Keratinocyte (primary cell): ENCODE measurements at regions not wholly inside any gene's neighbourhood (a gene's known extent, or its start where the extent isn't known, plus 50 kb on each side); places are given as distances from the start of the nearest gene placed in this dataset.
A peak's percentile ranks its signal among the peaks of the same experiment; 100 is the strongest.

Experiments
- DNase-seq: peaks from one replicate; pipeline ENCODE4 v3.0.0-alpha.2; 2011; ENCODE audit warnings: low read depth, missing footprints, low spot score
- FAIRE-seq: peaks from 2 replicates; lab custom pipeline; 2011; peaks lifted over from hg19 to GRCh38; lab: Jason Lieb, UNC
- H2AFZ ChIP-seq: 2 replicates; pipeline ENCODE4 v1.6.0; 2012; ENCODE audit warnings: low read length, control low read depth, inconsistent platforms; ENCODE audit not compliant: control insufficient read depth
- H3K27ac ChIP-seq: 2 replicates; pipeline ENCODE4 v1.5.1; 2011; ENCODE audit warnings: low read length; ENCODE audit not compliant: control insufficient read depth, insufficient read depth
- H3K27me3 ChIP-seq: 3 replicates; pipeline ENCODE4 v1.6.0; 2011; ENCODE audit warnings: low read length; ENCODE audit not compliant: control insufficient read depth, insufficient read depth; ENCODE audit errors: extremely low read depth
- H3K36me3 ChIP-seq, 2 experiments: 2 replicates in 1 of 2; 3 replicates in 1 of 2; pipeline ENCODE4 v1.5.1; 2011; ENCODE audit warnings: low read length in 2 of 2, mild to moderate bottlenecking in 1 of 2; ENCODE audit not compliant: control insufficient read depth in 2 of 2, insufficient read depth in 2 of 2; ENCODE audit errors: extremely low read depth in 1 of 2
- H3K4me1 ChIP-seq: 3 replicates; pipeline ENCODE4 v1.5.1; 2011; ENCODE audit warnings: low read length; ENCODE audit not compliant: control insufficient read depth, insufficient read depth; ENCODE audit errors: extremely low read depth
- H3K4me2 ChIP-seq: 3 replicates; pipeline ENCODE4 v1.6.0; 2011; ENCODE audit warnings: low read depth, low read length; ENCODE audit not compliant: control insufficient read depth, insufficient read depth; ENCODE audit errors: extremely low read depth
- H3K4me3 ChIP-seq, 3 experiments: fragments of 200-600 bp in 1 of 3; sonication (generic) in 1 of 3; 2 replicates in 2 of 3; 3 replicates in 1 of 3; pipeline ENCODE4 v1.5.1; 2011 to 2016; ENCODE audit warnings: low read length in 3 of 3, mild to moderate bottlenecking in 3 of 3, control low read depth in 2 of 3, inconsistent platforms in 1 of 3, low read depth in 1 of 3, mixed read lengths in 1 of 3, mixed run types in 1 of 3, moderate library complexity in 1 of 3; ENCODE audit not compliant: control insufficient read depth in 2 of 3, insufficient read depth in 2 of 3; ENCODE audit errors: extremely low read depth in 1 of 3
- H3K79me2 ChIP-seq: 2 replicates; pipeline ENCODE4 v1.6.0; 2012; ENCODE audit warnings: low read length; ENCODE audit not compliant: control insufficient read depth, insufficient read depth
- H3K9ac ChIP-seq: 3 replicates; pipeline ENCODE4 v1.6.0; 2011; ENCODE audit warnings: low read length; ENCODE audit not compliant: control insufficient read depth, insufficient read depth; ENCODE audit errors: extremely low read depth
- H3K9me1 ChIP-seq: 3 replicates; pipeline ENCODE4 v1.6.0; 2011; ENCODE audit warnings: low read length; ENCODE audit not compliant: control insufficient read depth, insufficient read depth; ENCODE audit errors: extremely low read depth
- H3K9me3 ChIP-seq: 2 replicates; pipeline ENCODE4 v1.5.1; 2012; ENCODE audit warnings: low read depth, low read length; ENCODE audit not compliant: control insufficient read depth
- H4K20me1 ChIP-seq: 3 replicates; pipeline ENCODE4 v1.6.0; 2011; ENCODE audit warnings: low read length; ENCODE audit not compliant: control insufficient read depth, insufficient read depth; ENCODE audit errors: extremely low read depth
- EZH2 ChIP-seq: IDR thresholded peaks from one replicate; pipeline ENCODE4 v1.6.1; 2012; ENCODE audit warnings: inconsistent platforms, mild to moderate bottlenecking, low read length, moderate library complexity
- dilution Hi-C: fragments of 300-500 bp; cut with MboI; formaldehyde crosslinking; loops from one replicate; pipeline ENCODE4 v1.7.0; 2020; ENCODE audit warnings: low sequenced_read_pairs; ENCODE audit not compliant: extremely low pct_ligation_motif_present
- TF ChIP-seq, protein P1 (sequence below), 3 experiments: IDR thresholded peaks in 1 of 3; conservative IDR thresholded peaks in 1 of 3; optimal IDR thresholded peaks in 1 of 3; 2 replicates in 2 of 3; 3 replicates in 1 of 3; pipeline versions ENCODE3 to v1.5.1; 2011; ENCODE audit warnings: low read length in 3 of 3, mild to moderate bottlenecking in 3 of 3, moderate library complexity in 2 of 3, control low read depth in 1 of 3, inconsistent platforms in 1 of 3; ENCODE audit not compliant: insufficient read depth in 2 of 3; ENCODE audit errors: extremely low read depth in 1 of 3

DNA sequence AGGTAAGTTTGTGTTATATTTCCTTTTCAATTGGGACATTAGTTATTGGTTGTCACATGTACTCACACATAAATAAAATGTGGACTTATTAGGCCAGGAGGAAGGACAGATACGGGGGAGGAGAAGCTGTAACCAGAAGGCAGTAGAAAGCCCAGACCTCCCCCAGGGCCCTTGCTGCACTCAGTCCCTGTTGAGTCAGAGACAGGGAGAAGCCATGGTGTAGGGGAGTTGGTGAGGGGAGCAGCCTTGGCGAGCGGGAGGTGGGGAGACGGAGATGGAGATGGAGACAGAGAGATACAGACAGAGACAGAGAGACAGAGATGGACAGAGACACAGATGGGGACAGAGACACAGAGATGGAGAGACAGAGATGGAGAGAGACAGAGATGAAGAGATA lies 263.2 kb downstream of the DLL1 start:
- H3K4me1 ChIP-seq, result peaks cover 24% of the 10 kb centered on the region
- H3K79me2 ChIP-seq, result no peaks in the 10 kb centered on the region
- no peak overlapping the region for H3K4me2 ChIP-seq
- no peak overlapping the region for H3K4me3 ChIP-seq
- DNase-seq, result peak; percentile 48
- H3K27ac ChIP-seq, result peak overlapping the region; percentile 92
- H3K9me1 ChIP-seq, result no peaks in the 10 kb centered on the region
- no peaks in the 10 kb centered on the region for H3K27me3 ChIP-seq
- H3K9ac ChIP-seq, result no peak overlapping the region
- H3K9me3 ChIP-seq, result no peaks in the 10 kb centered on the region
- H4K20me1 ChIP-seq, result no peaks in the 10 kb centered on the region
- no peak overlapping the region for H2AFZ ChIP-seq
- no peaks in the 10 kb centered on the region for H3K36me3 ChIP-seq
- no peak for TF ChIP-seq EZH2
- TF ChIP-seq, protein P1, sequence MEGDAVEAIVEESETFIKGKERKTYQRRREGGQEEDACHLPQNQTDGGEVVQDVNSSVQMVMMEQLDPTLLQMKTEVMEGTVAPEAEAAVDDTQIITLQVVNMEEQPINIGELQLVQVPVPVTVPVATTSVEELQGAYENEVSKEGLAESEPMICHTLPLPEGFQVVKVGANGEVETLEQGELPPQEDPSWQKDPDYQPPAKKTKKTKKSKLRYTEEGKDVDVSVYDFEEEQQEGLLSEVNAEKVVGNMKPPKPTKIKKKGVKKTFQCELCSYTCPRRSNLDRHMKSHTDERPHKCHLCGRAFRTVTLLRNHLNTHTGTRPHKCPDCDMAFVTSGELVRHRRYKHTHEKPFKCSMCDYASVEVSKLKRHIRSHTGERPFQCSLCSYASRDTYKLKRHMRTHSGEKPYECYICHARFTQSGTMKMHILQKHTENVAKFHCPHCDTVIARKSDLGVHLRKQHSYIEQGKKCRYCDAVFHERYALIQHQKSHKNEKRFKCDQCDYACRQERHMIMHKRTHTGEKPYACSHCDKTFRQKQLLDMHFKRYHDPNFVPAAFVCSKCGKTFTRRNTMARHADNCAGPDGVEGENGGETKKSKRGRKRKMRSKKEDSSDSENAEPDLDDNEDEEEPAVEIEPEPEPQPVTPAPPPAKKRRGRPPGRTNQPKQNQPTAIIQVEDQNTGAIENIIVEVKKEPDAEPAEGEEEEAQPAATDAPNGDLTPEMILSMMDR (optimal IDR thresholded peaks at IDR 0.05 in 1 of 3, IDR thresholded peaks at IDR 0.05 in 1 of 3, conservative IDR thresholded peaks at IDR 0.05 in 1 of 3; ENCODE audit: extremely low read depth in 1 of 3, insufficient read depth in 2 of 3, low read length in 3 of 3), result no peak
- dilution Hi-C loops, result no loop called here
- FAIRE-seq, result no peak

DNA sequence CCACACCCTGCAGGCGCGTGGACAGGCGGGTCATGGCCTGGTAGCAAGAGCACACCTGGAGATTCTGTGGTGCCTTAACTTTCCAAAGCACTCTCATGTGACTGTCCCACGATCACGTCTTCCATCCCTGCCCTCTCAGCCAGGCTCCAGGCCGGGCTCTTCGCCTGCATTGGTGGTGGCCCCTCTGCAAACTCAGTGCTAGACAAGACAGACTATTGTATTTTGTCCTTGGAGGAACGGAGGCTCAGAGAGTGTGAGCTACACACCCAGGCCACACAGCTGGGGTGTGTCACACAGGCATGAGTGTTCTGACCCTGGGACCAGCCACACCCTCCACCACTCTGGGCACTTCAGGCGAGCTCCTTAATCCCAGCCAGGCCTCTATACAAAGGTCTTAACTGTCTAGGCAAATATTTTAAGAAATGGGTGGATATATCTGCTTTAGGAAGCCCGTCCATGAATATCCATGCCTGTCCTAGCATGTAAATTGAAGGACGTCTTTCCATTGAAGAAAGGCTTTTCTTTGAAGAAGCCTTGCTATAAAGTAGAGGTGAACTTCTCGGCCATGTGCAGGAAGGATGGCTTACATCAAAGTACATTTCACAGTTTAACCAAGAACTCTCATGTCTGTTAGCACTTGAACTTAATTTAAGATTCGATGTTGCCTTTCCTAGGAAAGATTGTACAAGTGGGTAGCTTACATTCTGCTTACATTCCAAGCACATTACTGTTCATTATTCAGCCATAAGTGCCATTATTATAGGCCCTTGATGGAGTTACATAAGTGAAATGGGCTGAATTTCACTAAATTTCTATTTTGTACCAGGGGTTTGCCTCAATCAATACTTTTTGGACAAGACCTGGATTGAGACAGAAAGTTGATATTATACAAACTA lies 263.9 kb downstream of the DLL1 start:
- Histone ChIP-seq H3K4me1 (peaks cover 24% of the 10 kb centered on the region), H3K27ac (peak overlapping the region; percentile 92), H3K9ac (peak overlapping the region; percentile 35), H3K27me3 (no peaks in the 10 kb centered on the region), H3K4me2 (peak overlapping the region; percentile 46), H3K79me2 (no peaks in the 10 kb centered on the region), H3K4me3 (no peak overlapping the region), H4K20me1 (no peaks in the 10 kb centered on the region), H2AFZ (peak overlapping the region; percentile 37), H3K36me3 (no peaks in the 10 kb centered on the region), H3K9me1 (no peaks in the 10 kb centered on the region), H3K9me3 (no peaks in the 10 kb centered on the region)
- TF ChIP-seq EZH2, result no peak
- TF ChIP-seq, protein P1 (optimal IDR thresholded peaks at IDR 0.05 in 1 of 3, IDR thresholded peaks at IDR 0.05 in 1 of 3, conservative IDR thresholded peaks at IDR 0.05 in 1 of 3; ENCODE audit: extremely low read depth in 1 of 3, insufficient read depth in 2 of 3, low read length in 3 of 3), result no peak
- dilution Hi-C loops, result no loop called here
- DNase-seq (peak; percentile 69), FAIRE-seq (no peak)
